H1 (cell line): ENCODE measurements at regions not wholly inside any gene's neighbourhood (a gene's known extent, or its start where the extent isn't known, plus 50 kb on each side); places are given as distances from the start of the nearest gene placed in this dataset.

ENCODE experiments used
- BRCA1 ChIP-seq: IDR thresholded peaks from 2 replicates; pipeline ENCODE4 v1.6.1; 2012; ENCODE audit warnings: low read depth, low read length, improper control_type of control experiment
- CTCF ChIP-seq, 3 experiments: IDR thresholded peaks; 1 replicate in 2 of 3; 2 replicates in 1 of 3; pipeline versions ENCODE4 v1.5.1 to v1.6.1; 2011; ENCODE audit warnings: low read length in 3 of 3, mild to moderate bottlenecking in 3 of 3, inconsistent platforms in 2 of 3, low read depth in 1 of 3, moderate library complexity in 1 of 3; ENCODE audit not compliant: insufficient read depth in 1 of 3; ENCODE audit errors: control extremely low read depth in 1 of 3
- EGR1 ChIP-seq: IDR thresholded peaks from 2 replicates; pipeline ENCODE4 v1.6.1; 2011; ENCODE audit warnings: low read depth, low read length, borderline replicate concordance
- EZH2 ChIP-seq: fragments of 200-600 bp; sonication (generic); IDR thresholded peaks from 2 replicates; pipeline ENCODE4 v1.7.1; 2012; ENCODE audit warnings: low read depth, mild to moderate bottlenecking, moderate library complexity, low read length, inconsistent platforms; ENCODE audit not compliant: severe bottlenecking
- POLR2A ChIP-seq, 2 experiments: IDR thresholded peaks; 1 replicate in 1 of 2; 2 replicates in 1 of 2; pipeline ENCODE4 v1.6.1; 2011; ENCODE audit warnings: low read depth in 2 of 2, low read length in 2 of 2, mild to moderate bottlenecking in 2 of 2; ENCODE audit errors: control extremely low read depth in 1 of 2
- RAD21 ChIP-seq, 2 experiments: IDR thresholded peaks in 1 of 2; conservative IDR thresholded peaks in 1 of 2; 2 replicates each; pipeline ENCODE4 v1.6.1; 2011; ENCODE audit warnings: low read depth in 2 of 2, low read length in 2 of 2, improper control_type of control experiment in 1 of 2, inconsistent platforms in 1 of 2, mild to moderate bottlenecking in 1 of 2, moderate library complexity in 1 of 2
- SIN3A ChIP-seq, 2 experiments: IDR thresholded peaks in 1 of 2; conservative IDR thresholded peaks in 1 of 2; 2 replicates each; pipeline ENCODE4 v1.6.1; 2011 to 2012; ENCODE audit warnings: low read length in 2 of 2, improper control_type of control experiment in 1 of 2, low read depth in 1 of 2, mild to moderate bottlenecking in 1 of 2

GRCh38 chr10:121337427-121337826, 260.8 kb downstream of the FGFR2 start:
- TF ChIP-seq CTCF (IDR thresholded peaks at IDR 0.05; ENCODE audit: control extremely low read depth in 1 of 3, insufficient read depth in 1 of 3, low read depth in 1 of 3, low read length in 3 of 3), result no peak
- no peak for TF ChIP-seq RAD21 (IDR thresholded peaks at IDR 0.05 in 1 of 2, conservative IDR thresholded peaks at IDR 0.05 in 1 of 2; ENCODE audit: low read depth in 2 of 2, low read length in 2 of 2)
- TF ChIP-seq SIN3A (conservative IDR thresholded peaks at IDR 0.05 in 1 of 2, IDR thresholded peaks at IDR 0.05 in 1 of 2; ENCODE audit: low read depth in 1 of 2, low read length in 2 of 2), result no peak
- TF ChIP-seq EZH2, result no peak
- no peak for TF ChIP-seq BRCA1
- no peak for TF ChIP-seq POLR2A (IDR thresholded peaks at IDR 0.05; ENCODE audit: control extremely low read depth in 1 of 2, low read depth in 2 of 2, low read length in 2 of 2)
- no peak for TF ChIP-seq EGR1
